Hindlimb muscle (tissue), 1 donor: ENCODE measurements at regions not wholly inside any gene's neighbourhood (a gene's known extent, or its start where the extent isn't known, plus 50 kb on each side); places are given as distances from the start of the nearest gene placed in this dataset.

Experiments
- DNase-seq: peaks from one replicate; pipeline ENCODE4 v3.0.0-alpha.2; 2013

- no peak for DNase-seq
Observed at GRCh38 chr1:104726917-104727316, 977.2 kb downstream of the AMY1C start.

- no peak for DNase-seq
Observed at GRCh38 chr1:104733866-104734265, 984.2 kb downstream of the AMY1C start.

- DNase-seq, result no peak
Observed at GRCh38 chr1:104745875-104746274, 996.2 kb downstream of the AMY1C start.

GRCh38 chr1:104746994-104747393 is 997.3 kb downstream of the AMY1C start:
- no peak for DNase-seq

GRCh38 chr1:104760017-104760416 is 1010.3 kb downstream of the AMY1C start:
- DNase-seq, result no peak

GRCh38 chr1:104761961-104762570 is 1012.4 kb downstream of the AMY1C start:
- no peak for DNase-seq

- no peak for DNase-seq
Observed at GRCh38 chr1:104765085-104765484, 1015.4 kb downstream of the AMY1C start.

- DNase-seq, result no peak
Observed at GRCh38 chr1:104768466-104768865, 1018.8 kb downstream of the AMY1C start.

- DNase-seq, result peak; percentile 9
Observed at GRCh38 chr1:104780470-104781078, 1030.9 kb downstream of the AMY1C start.

- no peak for DNase-seq
Observed at GRCh38 chr1:104785575-104786187, 1036.0 kb downstream of the AMY1C start.

GRCh38 chr1:104787866-104788510 is 1038.3 kb downstream of the AMY1C start:
- no peak for DNase-seq

- no peak for DNase-seq
Observed at GRCh38 chr1:104791030-104791429, 1041.3 kb downstream of the AMY1C start.

GRCh38 chr1:104794035-104794434 is 1044.3 kb downstream of the AMY1C start:
- no peak for DNase-seq

GRCh38 chr1:104795931-104796330 is 1046.2 kb downstream of the AMY1C start:
- DNase-seq, result no peak

GRCh38 chr1:104797982-104798381 is 1048.3 kb downstream of the AMY1C start:
- no peak for DNase-seq

GRCh38 chr1:104801344-104801743 is 1051.6 kb downstream of the AMY1C start:
- no peak for DNase-seq

- DNase-seq, result no peak
Observed at GRCh38 chr1:104804147-104804546, 1054.4 kb downstream of the AMY1C start.

GRCh38 chr1:104807590-104807989 is 1057.9 kb downstream of the AMY1C start:
- DNase-seq, result no peak

GRCh38 chr1:104825401-104825800 is 1075.7 kb downstream of the AMY1C start:
- no peak for DNase-seq

- no peak for DNase-seq
Observed at GRCh38 chr1:104830534-104830933, 1080.8 kb downstream of the AMY1C start.

GRCh38 chr1:104852151-104852550 is 1102.5 kb downstream of the AMY1C start:
- no peak for DNase-seq

- no peak for DNase-seq
Observed at GRCh38 chr1:104853276-104853675, 1103.6 kb downstream of the AMY1C start.

- no peak for DNase-seq
Observed at GRCh38 chr1:104854529-104854928, 1104.8 kb downstream of the AMY1C start.

- no peak for DNase-seq
Observed at GRCh38 chr1:104855550-104855949, 1105.9 kb downstream of the AMY1C start.
